HPDE6-E6E7 (cell line): ENCODE measurements at regions not wholly inside any gene's neighbourhood (a gene's known extent, or its start where the extent isn't known, plus 50 kb on each side); places are given as distances from the start of the nearest gene placed in this dataset.
"Not testable (repeated sequence)": the region's sequence is repeated elsewhere in the genome, so short reads cannot be mapped to it uniquely, and the experiment has no call there.

Experiments
- DNase-seq: peaks from one replicate; pipeline ENCODE4 v3.0.0; 2011; ENCODE audit warnings: missing footprints; ENCODE audit errors: extremely low spot score

- DNase-seq = no peak
Measured at GRCh38 chr9:75197561-75197960, 109.2 kb downstream of the OSTF1 start.

GRCh38 chr9:75198436-75198835 is 110.1 kb downstream of the OSTF1 start:
- DNase-seq = no peak

GRCh38 chr9:75200892-75201470 is 112.7 kb downstream of the OSTF1 start:
- peak; percentile 29 for DNase-seq

- no peak for DNase-seq
Measured at GRCh38 chr9:75201480-75202209, 113.3 kb downstream of the OSTF1 start.

- DNase-seq = not testable (repeated sequence)
Measured at GRCh38 chr9:75207997-75208396, 119.7 kb downstream of the OSTF1 start.

GRCh38 chr9:75210215-75210614 is 121.9 kb downstream of the OSTF1 start:
- DNase-seq = no peak

GRCh38 chr9:75213765-75214164 is 125.5 kb downstream of the OSTF1 start:
- no peak for DNase-seq

GRCh38 chr9:75226403-75227139 is 138.3 kb downstream of the OSTF1 start:
- no peak for DNase-seq

GRCh38 chr9:75228893-75229292 is 140.6 kb downstream of the OSTF1 start:
- no peak for DNase-seq

GRCh38 chr9:75229605-75230332 is 141.5 kb downstream of the OSTF1 start:
- peak; percentile 46 for DNase-seq

GRCh38 chr9:75230469-75230868 is 142.2 kb downstream of the OSTF1 start:
- no peak for DNase-seq

GRCh38 chr9:75231167-75231566 is 142.9 kb downstream of the OSTF1 start:
- DNase-seq = no peak

GRCh38 chr9:75233011-75233410 is 144.7 kb downstream of the OSTF1 start:
- DNase-seq = no peak

- DNase-seq = no peak
Measured at GRCh38 chr9:75235632-75236031, 147.3 kb downstream of the OSTF1 start.

GRCh38 chr9:75238311-75238976 is 150.1 kb downstream of the OSTF1 start:
- peak; percentile 56 for DNase-seq

GRCh38 chr9:75239176-75239575 is 150.9 kb downstream of the OSTF1 start:
- peak; percentile 58 for DNase-seq

GRCh38 chr9:75242426-75242825 is 154.1 kb downstream of the OSTF1 start:
- DNase-seq = no peak

GRCh38 chr9:75246949-75247348 is 158.6 kb downstream of the OSTF1 start:
- no peak for DNase-seq

GRCh38 chr9:75265525-75265972 is 177.2 kb downstream of the OSTF1 start:
- peak; percentile 17 for DNase-seq

- no peak for DNase-seq
Measured at GRCh38 chr9:75269197-75269596, 180.9 kb downstream of the OSTF1 start.

- DNase-seq = not testable (repeated sequence)
Measured at GRCh38 chr9:75273055-75273454, 184.7 kb downstream of the OSTF1 start.

GRCh38 chr9:75274781-75275180 is 186.5 kb downstream of the OSTF1 start:
- DNase-seq = no peak
